ENCODE measurements at regions not wholly inside any gene's neighbourhood (a gene's known extent, or its start where the extent isn't known, plus 50 kb on each side); places are given as distances from the start of the nearest gene placed in this dataset.

GRCh38 chr20:47998736-47999135, 213.5 kb upstream of the SULF2 start:
- peak overlapping the region; percentile 83 for H3K27ac Mint-ChIP-seq (ENCODE audit: unreplicated experiment)
- H3K9me3 Mint-ChIP-seq = no peaks in the 10 kb centered on the region
- no peaks in the 10 kb centered on the region for H3K27me3 Mint-ChIP-seq (ENCODE audit: low read depth)
- H3K4me3 Mint-ChIP-seq = no peak overlapping the region
- no peak for TF ChIP-seq CTCF (conservative IDR thresholded peaks at IDR 0.05)
- DNase-seq (ENCODE audit: low read depth, low spot score) = peak; percentile 43
- no peaks in the 10 kb centered on the region for H3K36me3 Mint-ChIP-seq (ENCODE audit: low read depth)
- H3K4me1 Mint-ChIP-seq = peaks cover 18% of the 10 kb centered on the region

GRCh38 chr20:47995661-47996060, 210.4 kb upstream of the SULF2 start:
- Mint-ChIP-seq H3K9me3 (peaks cover 6% of the 10 kb centered on the region), H3K36me3 (ENCODE audit: low read depth) (peaks cover 6% of the 10 kb centered on the region), H3K4me3 (no peak overlapping the region), H3K4me1 (peaks cover 18% of the 10 kb centered on the region), H3K27ac (ENCODE audit: unreplicated experiment) (no peak overlapping the region), H3K27me3 (ENCODE audit: low read depth) (no peaks in the 10 kb centered on the region)
- DNase-seq (ENCODE audit: low read depth, low spot score) = no peak
- TF ChIP-seq CTCF (conservative IDR thresholded peaks at IDR 0.05) = no peak

- H3K27ac Mint-ChIP-seq (ENCODE audit: unreplicated experiment) = no peak overlapping the region
- no peak for DNase-seq (ENCODE audit: low read depth, low spot score)
- no peaks in the 10 kb centered on the region for H3K27me3 Mint-ChIP-seq (ENCODE audit: low read depth)
- peaks cover 6% of the 10 kb centered on the region for H3K9me3 Mint-ChIP-seq
- peaks cover 13% of the 10 kb centered on the region for H3K4me1 Mint-ChIP-seq
- H3K4me3 Mint-ChIP-seq = no peak overlapping the region
- H3K36me3 Mint-ChIP-seq (ENCODE audit: low read depth) = peaks cover 6% of the 10 kb centered on the region
- TF ChIP-seq CTCF (conservative IDR thresholded peaks at IDR 0.05) = no peak
Observed at GRCh38 chr20:47993817-47994216, 208.5 kb upstream of the SULF2 start.

GRCh38 chr20:47993035-47993755, 207.9 kb upstream of the SULF2 start:
- Mint-ChIP-seq H3K27ac (ENCODE audit: unreplicated experiment) (no peak overlapping the region), H3K36me3 (ENCODE audit: low read depth) (peaks cover 6% of the 10 kb centered on the region), H3K4me1 (peaks cover 7% of the 10 kb centered on the region), H3K4me3 (no peak overlapping the region), H3K9me3 (peaks cover 6% of the 10 kb centered on the region), H3K27me3 (ENCODE audit: low read depth) (no peaks in the 10 kb centered on the region)
- TF ChIP-seq CTCF (conservative IDR thresholded peaks at IDR 0.05) = no peak
- DNase-seq (ENCODE audit: low read depth, low spot score) = no peak

- TF ChIP-seq CTCF (conservative IDR thresholded peaks at IDR 0.05) = no peak
- H3K9me3 Mint-ChIP-seq = peaks cover 6% of the 10 kb centered on the region
- no peak overlapping the region for H3K27ac Mint-ChIP-seq (ENCODE audit: unreplicated experiment)
- no peaks in the 10 kb centered on the region for H3K27me3 Mint-ChIP-seq (ENCODE audit: low read depth)
- H3K4me3 Mint-ChIP-seq = no peak overlapping the region
- DNase-seq (ENCODE audit: low read depth, low spot score) = no peak
- H3K4me1 Mint-ChIP-seq = peaks cover 7% of the 10 kb centered on the region
- H3K36me3 Mint-ChIP-seq (ENCODE audit: low read depth) = peaks cover 6% of the 10 kb centered on the region
Observed at GRCh38 chr20:47991875-47992488, 206.7 kb upstream of the SULF2 start.
